HG03354 (cell line): ENCODE measurements at regions not wholly inside any gene's neighbourhood (a gene's known extent, or its start where the extent isn't known, plus 50 kb on each side); places are given as distances from the start of the nearest gene placed in this dataset.

Experiments
- ATAC-seq: cut with Tn5 transposase; IDR thresholded peaks from one replicate; pipeline ENCODE4 v1.9.1; 2021; ENCODE audit warnings: mild to moderate bottlenecking; ENCODE audit not compliant: unreplicated experiment, poor library complexity, severe bottlenecking

- no peak for ATAC-seq
Measured at GRCh38 chr2:7878786-7879482, 802.9 kb upstream of the ID2 start.

- ATAC-seq: no peak
Measured at GRCh38 chr2:7879483-7879835, 802.4 kb upstream of the ID2 start.

- no peak for ATAC-seq
Measured at GRCh38 chr2:7880126-7880525, 801.7 kb upstream of the ID2 start.

- ATAC-seq: no peak
Measured at GRCh38 chr2:7880566-7880965, 801.3 kb upstream of the ID2 start.

DNA sequence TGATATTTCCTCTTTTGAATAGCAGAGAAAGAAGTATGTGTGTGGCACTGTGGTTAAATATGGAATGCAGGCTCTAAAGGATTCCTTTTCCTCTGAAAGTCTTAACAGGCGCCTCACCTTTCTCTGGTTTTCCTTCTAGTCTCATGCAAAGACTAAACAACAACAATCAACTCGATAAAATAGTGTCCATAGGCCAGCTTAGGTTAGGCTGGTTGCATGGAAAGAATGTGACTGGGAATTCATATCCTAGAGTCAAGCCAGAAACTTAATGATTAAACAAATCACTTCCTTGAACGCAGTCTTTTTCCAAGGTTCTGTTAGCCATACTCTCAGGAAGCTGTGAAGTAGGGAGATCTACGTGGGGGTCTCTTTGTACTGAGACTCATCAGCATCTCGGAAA, 800.8 kb upstream of the ID2 start:
- no peak for ATAC-seq

- ATAC-seq: no peak
Measured at GRCh38 chr2:7881466-7881865, 800.4 kb upstream of the ID2 start.

DNA sequence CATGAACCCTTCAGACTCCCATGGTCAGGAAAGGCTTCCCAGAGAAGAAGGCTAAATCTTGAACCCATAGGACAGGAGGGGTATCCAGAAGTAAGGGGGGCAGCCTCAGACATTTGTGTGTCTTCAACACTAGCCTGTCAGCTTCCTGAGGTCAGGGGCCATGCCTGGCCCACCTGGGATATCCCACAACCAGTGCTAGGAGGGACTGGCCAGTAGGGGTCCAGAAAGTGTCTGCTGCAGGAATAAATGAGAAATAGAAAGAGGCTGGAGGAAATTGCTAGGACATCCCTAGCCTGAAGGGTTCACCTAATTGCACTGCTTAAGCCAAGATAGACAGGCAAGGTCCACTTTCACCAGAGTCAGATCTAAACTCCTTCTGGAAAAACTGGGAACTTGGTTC, 799.6 kb upstream of the ID2 start:
- no peak for ATAC-seq

- no peak for ATAC-seq
Measured at GRCh38 chr2:7884338-7884737, 797.5 kb upstream of the ID2 start.

DNA sequence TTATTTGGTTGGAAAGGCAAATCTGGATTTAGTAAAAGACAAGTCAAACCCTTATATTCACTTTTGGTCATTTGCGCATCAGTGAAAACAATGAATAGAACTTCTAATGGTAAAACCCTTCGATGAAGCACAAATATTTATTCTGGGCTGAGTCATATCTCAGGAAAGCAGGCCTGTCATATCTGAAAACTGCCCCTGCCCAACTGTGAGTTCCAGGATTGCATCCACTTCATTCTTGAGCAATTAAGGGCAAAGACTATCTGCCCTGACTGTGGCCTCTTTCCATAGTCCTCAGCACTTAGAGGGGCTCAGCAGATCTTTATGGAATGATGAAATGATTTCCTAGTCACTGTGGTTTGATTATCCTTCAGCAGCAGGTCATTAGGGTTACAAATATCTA, 795.2 kb upstream of the ID2 start:
- ATAC-seq: no peak

GRCh38 chr2:7887441-7887840, 794.4 kb upstream of the ID2 start:
- no peak for ATAC-seq

GRCh38 chr2:7888876-7889275, 793.0 kb upstream of the ID2 start:
- no peak for ATAC-seq

- ATAC-seq: no peak
Measured at GRCh38 chr2:7891312-7891711, 790.5 kb upstream of the ID2 start.

DNA sequence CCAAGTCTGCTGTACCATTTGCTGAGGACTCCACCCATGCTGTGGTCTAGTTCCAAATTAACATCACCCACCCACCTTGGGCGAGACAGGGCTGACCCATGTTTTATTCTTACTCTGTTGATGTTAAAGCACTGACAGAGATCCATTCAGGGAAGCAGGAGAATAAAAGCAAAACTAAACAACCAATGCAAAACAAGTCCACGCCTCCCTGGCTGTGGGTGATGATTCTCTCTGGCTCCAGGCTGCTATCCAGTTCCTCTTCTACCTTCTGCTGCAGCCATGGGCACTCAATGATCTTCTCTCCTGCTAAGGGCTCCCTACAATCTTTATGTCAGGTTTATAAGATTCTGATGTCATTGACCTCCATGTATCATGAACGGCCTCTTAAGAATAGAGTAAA, 786.6 kb upstream of the ID2 start:
- ATAC-seq: no peak

DNA sequence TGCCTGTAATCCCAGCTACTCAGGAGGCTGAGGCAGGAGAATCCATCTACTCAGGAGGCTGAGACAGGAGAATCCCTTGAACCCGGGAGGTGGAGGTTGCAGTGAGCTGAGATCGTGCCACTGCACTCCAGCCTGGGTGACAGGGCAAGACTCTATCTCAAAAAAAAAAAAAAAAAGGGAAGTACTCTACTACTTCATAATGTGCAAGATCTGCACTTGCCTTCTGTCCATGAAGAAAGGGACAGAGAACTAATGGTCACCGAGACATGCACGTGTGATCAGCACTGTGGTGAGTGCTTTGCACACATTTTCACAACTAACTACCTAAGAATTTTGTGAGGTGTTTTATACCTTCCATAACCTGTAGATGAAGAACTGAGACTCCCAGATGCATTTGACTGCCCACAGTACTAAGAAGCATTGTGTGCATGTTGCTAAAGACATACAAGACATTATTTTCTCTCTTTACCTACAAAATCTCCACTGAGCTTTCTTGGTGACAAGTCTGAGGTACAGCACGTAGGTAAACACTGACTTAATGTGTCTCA, 784.8 kb upstream of the ID2 start:
- ATAC-seq: no peak

- ATAC-seq: no peak
Measured at GRCh38 chr2:7899241-7899640, 782.6 kb upstream of the ID2 start.

- no peak for ATAC-seq
Measured at GRCh38 chr2:7899923-7900322, 781.9 kb upstream of the ID2 start.

GRCh38 chr2:7900593-7900992, 781.3 kb upstream of the ID2 start:
- ATAC-seq: no peak

DNA sequence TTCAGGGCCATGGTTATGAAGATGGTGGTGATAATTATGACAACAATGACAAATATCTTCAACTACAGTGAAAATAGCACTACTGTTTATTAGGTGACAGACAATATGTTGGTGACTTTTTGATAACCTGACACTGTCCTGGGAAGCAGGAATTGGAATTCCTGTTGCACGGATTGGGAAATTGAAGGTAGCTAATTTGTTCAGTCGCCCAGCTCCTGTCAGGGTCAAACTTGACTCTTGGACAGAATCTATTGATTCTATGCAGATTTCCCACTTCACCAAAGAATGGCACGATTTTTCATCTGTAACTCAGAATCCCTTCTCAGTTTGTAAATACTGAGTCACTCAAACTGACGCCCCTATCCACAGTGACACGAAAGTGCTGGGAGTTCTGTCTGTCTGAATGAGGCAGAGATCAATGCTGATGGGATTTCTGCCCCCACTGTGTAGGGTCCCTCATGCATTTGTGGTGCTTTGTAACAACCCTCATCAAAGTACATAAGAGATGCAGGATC, 779.5 kb upstream of the ID2 start:
- ATAC-seq: no peak

- ATAC-seq: no peak
Measured at GRCh38 chr2:7904319-7904718, 777.5 kb upstream of the ID2 start.

DNA sequence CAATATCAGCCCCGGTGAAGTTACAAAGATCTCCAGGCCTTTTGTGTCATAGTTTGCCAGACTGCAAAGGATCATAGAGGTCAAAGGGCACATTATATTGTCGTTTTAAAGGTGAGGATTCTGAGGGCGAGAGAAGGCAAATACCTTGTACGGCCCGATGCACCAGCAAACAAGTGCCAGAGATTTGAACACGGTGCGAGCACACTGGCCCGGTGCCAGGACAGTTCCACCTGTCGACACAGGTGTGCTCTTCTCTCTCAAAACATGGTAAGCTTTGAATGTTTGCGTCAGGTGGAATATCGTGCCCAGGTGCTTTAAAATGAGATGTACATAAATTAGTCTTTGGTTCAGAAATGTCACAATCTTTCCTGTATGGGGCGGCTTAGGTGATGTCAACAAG, 776.1 kb upstream of the ID2 start:
- no peak for ATAC-seq

- ATAC-seq: no peak
Measured at GRCh38 chr2:7906431-7906830, 775.4 kb upstream of the ID2 start.

- no peak for ATAC-seq
Measured at GRCh38 chr2:7907041-7907440, 774.8 kb upstream of the ID2 start.
